GM12891 (cell line): ENCODE measurements at regions not wholly inside any gene's neighbourhood (a gene's known extent, or its start where the extent isn't known, plus 50 kb on each side); places are given as distances from the start of the nearest gene placed in this dataset.

Experiments used
- PAX5 ChIP-seq: IDR thresholded peaks from 2 replicates; pipeline ENCODE4 v1.6.1; 2011; ENCODE audit warnings: low read length, moderate library complexity, mild to moderate bottlenecking; ENCODE audit not compliant: insufficient read depth, severe bottlenecking
- POLR2A ChIP-seq: IDR thresholded peaks from 2 replicates; pipeline ENCODE4 v1.6.1; 2011; ENCODE audit warnings: low read depth, low read length, control low read depth
- POLR2AphosphoS5 ChIP-seq: IDR thresholded peaks from 2 replicates; pipeline ENCODE4 v1.6.1; 2011; ENCODE audit warnings: low read depth, low read length, control low read depth
- SPI1 ChIP-seq: IDR thresholded peaks from 2 replicates; pipeline ENCODE4 v1.6.1; 2011; ENCODE audit warnings: low read depth, low read length, control low read depth
- TAF1 ChIP-seq: IDR thresholded peaks from 2 replicates; pipeline ENCODE4 v1.6.1; 2011; ENCODE audit warnings: low read depth, low read length, control low read depth

DNA sequence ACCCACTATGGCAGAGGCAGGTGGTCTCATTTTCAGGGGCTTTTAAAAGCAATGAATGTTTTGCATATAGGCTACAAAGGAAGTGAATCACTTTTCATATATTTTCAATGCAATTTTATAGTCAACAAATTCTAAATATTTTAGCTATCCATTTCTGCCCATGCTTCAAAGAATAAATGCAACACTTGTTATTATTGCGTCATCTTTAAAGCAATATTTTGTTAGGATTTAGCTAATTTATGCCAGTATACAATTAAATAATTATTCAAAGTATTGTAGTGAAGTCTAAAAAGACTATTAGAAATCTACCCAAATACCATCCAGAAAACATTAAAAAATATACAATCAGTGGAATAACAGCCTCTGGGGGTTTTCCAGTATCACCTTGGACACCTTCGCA, 509.1 kb upstream of the SPANXN1 start:
- TF ChIP-seq POLR2A (no peak), POLR2AphosphoS5 (no peak), SPI1 (no peak), PAX5 (no peak), TAF1 (no peak)
